ENCODE measurements at regions not wholly inside any gene's neighbourhood (a gene's known extent, or its start where the extent isn't known, plus 50 kb on each side); places are given as distances from the start of the nearest gene placed in this dataset.
A peak's percentile ranks its signal among the peaks of the same experiment; 100 is the strongest.

GRCh38 chr11:29018631-29019030 is 910.4 kb downstream of the METTL15 start:
- TF ChIP-seq, protein P1, sequence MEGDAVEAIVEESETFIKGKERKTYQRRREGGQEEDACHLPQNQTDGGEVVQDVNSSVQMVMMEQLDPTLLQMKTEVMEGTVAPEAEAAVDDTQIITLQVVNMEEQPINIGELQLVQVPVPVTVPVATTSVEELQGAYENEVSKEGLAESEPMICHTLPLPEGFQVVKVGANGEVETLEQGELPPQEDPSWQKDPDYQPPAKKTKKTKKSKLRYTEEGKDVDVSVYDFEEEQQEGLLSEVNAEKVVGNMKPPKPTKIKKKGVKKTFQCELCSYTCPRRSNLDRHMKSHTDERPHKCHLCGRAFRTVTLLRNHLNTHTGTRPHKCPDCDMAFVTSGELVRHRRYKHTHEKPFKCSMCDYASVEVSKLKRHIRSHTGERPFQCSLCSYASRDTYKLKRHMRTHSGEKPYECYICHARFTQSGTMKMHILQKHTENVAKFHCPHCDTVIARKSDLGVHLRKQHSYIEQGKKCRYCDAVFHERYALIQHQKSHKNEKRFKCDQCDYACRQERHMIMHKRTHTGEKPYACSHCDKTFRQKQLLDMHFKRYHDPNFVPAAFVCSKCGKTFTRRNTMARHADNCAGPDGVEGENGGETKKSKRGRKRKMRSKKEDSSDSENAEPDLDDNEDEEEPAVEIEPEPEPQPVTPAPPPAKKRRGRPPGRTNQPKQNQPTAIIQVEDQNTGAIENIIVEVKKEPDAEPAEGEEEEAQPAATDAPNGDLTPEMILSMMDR (IDR thresholded peaks at IDR 0.05; ENCODE audit: insufficient read depth, low read depth, low read length) = no peak
- no peak for TF ChIP-seq EZH2 (IDR thresholded peaks at IDR 0.05; ENCODE audit: insufficient read depth, low read length)
- Histone ChIP-seq H3K27me3 (ENCODE audit: insufficient read depth, low read length) (no peaks in the 10 kb centered on the region), H3K9ac (ENCODE audit: low read length) (peak overlapping the region; percentile 45), H3K4me1 (ENCODE audit: insufficient read depth, low read length) (peaks cover 10% of the 10 kb centered on the region), H3K36me3 (ENCODE audit: insufficient read depth, low read length) (no peaks in the 10 kb centered on the region), H3K27ac (ENCODE audit: low read depth, low read length) (peak overlapping the region; percentile 74), H3K9me3 (ENCODE audit: insufficient read depth, low read depth, low read length) (no peaks in the 10 kb centered on the region), H4K20me1 (ENCODE audit: insufficient read depth, low read length) (no peaks in the 10 kb centered on the region), H3K4me2 (ENCODE audit: low read length) (peak overlapping the region; percentile 43), H3K4me3 (ENCODE audit: insufficient read depth, low read depth, low read length) (no peak overlapping the region), H3K79me2 (ENCODE audit: insufficient read depth, low read length) (no peaks in the 10 kb centered on the region), H2AFZ (ENCODE audit: low read depth, low read length) (no peak overlapping the region)
- Mint-ChIP-seq H3K9me3 (ENCODE audit: unreplicated experiment) (peaks cover 2% of the 10 kb centered on the region), H3K27me3 (ENCODE audit: low read depth, unreplicated experiment) (no peaks in the 10 kb centered on the region), H3K36me3 (ENCODE audit: low read depth, unreplicated experiment) (no peaks in the 10 kb centered on the region), H3K4me1 (ENCODE audit: low read depth, unreplicated experiment) (peaks cover 17% of the 10 kb centered on the region), H3K27ac (ENCODE audit: unreplicated experiment) (peak overlapping the region; percentile 91), H3K4me3 (ENCODE audit: unreplicated experiment) (no peak overlapping the region)
- DNase-seq (ENCODE audit: low read depth) (peak; percentile 95), FAIRE-seq (peak; percentile 99)

- no peaks in the 10 kb centered on the region for H4K20me1 ChIP-seq (ENCODE audit: insufficient read depth, low read length)
- H3K4me1 ChIP-seq (ENCODE audit: insufficient read depth, low read length) = peaks cover 10% of the 10 kb centered on the region
- H3K4me1 Mint-ChIP-seq (ENCODE audit: low read depth, unreplicated experiment) = peaks cover 17% of the 10 kb centered on the region
- H3K36me3 ChIP-seq (ENCODE audit: insufficient read depth, low read length) = no peaks in the 10 kb centered on the region
- no peak overlapping the region for H3K9ac ChIP-seq (ENCODE audit: low read length)
- H3K4me2 ChIP-seq (ENCODE audit: low read length) = no peak overlapping the region
- H3K27me3 Mint-ChIP-seq (ENCODE audit: low read depth, unreplicated experiment) = no peaks in the 10 kb centered on the region
- DNase-seq (ENCODE audit: low read depth) = no peak
- H3K27ac ChIP-seq (ENCODE audit: low read depth, low read length) = no peak overlapping the region
- no peaks in the 10 kb centered on the region for H3K27me3 ChIP-seq (ENCODE audit: insufficient read depth, low read length)
- no peak overlapping the region for H2AFZ ChIP-seq (ENCODE audit: low read depth, low read length)
- peak overlapping the region; percentile 50 for H3K27ac Mint-ChIP-seq (ENCODE audit: unreplicated experiment)
- no peaks in the 10 kb centered on the region for H3K79me2 ChIP-seq (ENCODE audit: insufficient read depth, low read length)
- TF ChIP-seq EZH2 (IDR thresholded peaks at IDR 0.05; ENCODE audit: insufficient read depth, low read length) = no peak
- TF ChIP-seq, protein P1 (IDR thresholded peaks at IDR 0.05; ENCODE audit: insufficient read depth, low read depth, low read length) = no peak
- FAIRE-seq = no peak
- H3K9me3 ChIP-seq (ENCODE audit: insufficient read depth, low read depth, low read length) = no peaks in the 10 kb centered on the region
- H3K4me3 Mint-ChIP-seq (ENCODE audit: unreplicated experiment) = no peak overlapping the region
- no peaks in the 10 kb centered on the region for H3K36me3 Mint-ChIP-seq (ENCODE audit: low read depth, unreplicated experiment)
- H3K4me3 ChIP-seq (ENCODE audit: insufficient read depth, low read depth, low read length) = no peak overlapping the region
- H3K9me3 Mint-ChIP-seq (ENCODE audit: unreplicated experiment) = peaks cover 2% of the 10 kb centered on the region
Observed at GRCh38 chr11:29017941-29018340, 909.8 kb downstream of the METTL15 start.

- Histone ChIP-seq H4K20me1 (ENCODE audit: insufficient read depth, low read length) (no peaks in the 10 kb centered on the region), H3K27me3 (ENCODE audit: insufficient read depth, low read length) (no peaks in the 10 kb centered on the region), H3K27ac (ENCODE audit: low read depth, low read length) (no peak overlapping the region), H3K9me3 (ENCODE audit: insufficient read depth, low read depth, low read length) (no peaks in the 10 kb centered on the region), H3K79me2 (ENCODE audit: insufficient read depth, low read length) (no peaks in the 10 kb centered on the region), H3K4me3 (ENCODE audit: insufficient read depth, low read depth, low read length) (no peak overlapping the region), H2AFZ (ENCODE audit: low read depth, low read length) (no peak overlapping the region), H3K9ac (ENCODE audit: low read length) (no peak overlapping the region), H3K36me3 (ENCODE audit: insufficient read depth, low read length) (no peaks in the 10 kb centered on the region), H3K4me1 (ENCODE audit: insufficient read depth, low read length) (no peaks in the 10 kb centered on the region), H3K4me2 (ENCODE audit: low read length) (no peak overlapping the region)
- H3K27ac Mint-ChIP-seq (ENCODE audit: unreplicated experiment) = no peak overlapping the region
- FAIRE-seq (no peak), DNase-seq (ENCODE audit: low read depth) (no peak)
- H3K9me3 Mint-ChIP-seq (ENCODE audit: unreplicated experiment) = peaks cover 2% of the 10 kb centered on the region
- H3K4me1 Mint-ChIP-seq (ENCODE audit: low read depth, unreplicated experiment) = no peaks in the 10 kb centered on the region
- H3K4me3 Mint-ChIP-seq (ENCODE audit: unreplicated experiment) = no peak overlapping the region
- H3K27me3 Mint-ChIP-seq (ENCODE audit: low read depth, unreplicated experiment) = no peaks in the 10 kb centered on the region
- H3K36me3 Mint-ChIP-seq (ENCODE audit: low read depth, unreplicated experiment) = no peaks in the 10 kb centered on the region
- TF ChIP-seq, protein P1 (IDR thresholded peaks at IDR 0.05; ENCODE audit: insufficient read depth, low read depth, low read length) = no peak
- no peak for TF ChIP-seq EZH2 (IDR thresholded peaks at IDR 0.05; ENCODE audit: insufficient read depth, low read length)
Observed at GRCh38 chr11:29012507-29012906, 904.3 kb downstream of the METTL15 start.
